Gastroesophageal sphincter (tissue), 3 donors: ENCODE measurements at regions not wholly inside any gene's neighbourhood (a gene's known extent, or its start where the extent isn't known, plus 50 kb on each side); places are given as distances from the start of the nearest gene placed in this dataset.

Experiments
- CTCF ChIP-seq, 4 experiments: fragments of 200-600 bp in 2 of 4; fragments of 450-650 bp in 2 of 4; sonication (generic) in 1 of 4; IDR thresholded peaks; one replicate each; pipeline ENCODE4 v1.5.1; 2017 to 2019; ENCODE audit warnings: antibody characterized with exemption in 4 of 4, mild to moderate bottlenecking in 2 of 4, moderate library complexity in 2 of 4
- EP300 ChIP-seq: sonication (generic); formaldehyde crosslinking; IDR thresholded peaks from one replicate; pipeline ENCODE4 v1.6.1; 2017; ENCODE audit warnings: antibody characterized with exemption, mild to moderate bottlenecking
- POLR2A ChIP-seq, 2 donors: fragments of 450-650 bp; IDR thresholded peaks; one replicate each; pipeline ENCODE4 v1.6.1; 2017; ENCODE audit warnings: antibody characterized with exemption in 2 of 2, mild to moderate bottlenecking in 2 of 2, moderate library complexity in 1 of 2
- POLR2AphosphoS5 ChIP-seq: sonication (generic); formaldehyde crosslinking; IDR thresholded peaks from one replicate; pipeline ENCODE4 v1.6.1; 2017; ENCODE audit warnings: antibody characterized with exemption

- TF ChIP-seq CTCF (IDR thresholded peaks at IDR 0.05) (no peak), EP300 (no peak), POLR2AphosphoS5 (no peak), POLR2A (IDR thresholded peaks at IDR 0.05) (no peak)
These were observed 340.0 kb upstream of the MEOX2 start for GRCh38 chr7:16026253-16027020.
